Ascending aorta (tissue), 2 donors: ENCODE measurements at regions not wholly inside any gene's neighbourhood (a gene's known extent, or its start where the extent isn't known, plus 50 kb on each side); places are given as distances from the start of the nearest gene placed in this dataset.
A peak's percentile ranks its signal among the peaks of the same experiment; 100 is the strongest.

Experiments
- DNase-seq, 2 donors: peaks; one replicate each; pipeline ENCODE4 v3.0.0-alpha.2; 2019; ENCODE audit warnings: low spot score in 2 of 2
- H3K27ac ChIP-seq, 2 donors: fragments of 200-600 bp; sonication (generic); one replicate each; pipeline ENCODE4 v1.5.1; 2016 to 2017; ENCODE audit warnings: mild to moderate bottlenecking in 1 of 2
- H3K27me3 ChIP-seq: fragments of 200-600 bp; sonication (generic); one replicate; pipeline ENCODE4 v1.5.1; 2017
- H3K36me3 ChIP-seq, 2 donors: fragments of 200-600 bp; sonication (generic); one replicate each; pipeline ENCODE4 v1.5.1; 2016
- H3K4me1 ChIP-seq, 2 donors: fragments of 200-600 bp; sonication (generic); one replicate each; pipeline ENCODE4 v1.5.1; 2016 to 2017; ENCODE audit warnings: mild to moderate bottlenecking in 1 of 2
- H3K4me3 ChIP-seq, 2 donors: fragments of 200-600 bp; sonication (generic); one replicate each; pipeline ENCODE4 v1.5.1; 2016 to 2017; ENCODE audit warnings: mild to moderate bottlenecking in 1 of 2
- H3K9me3 ChIP-seq, 2 donors: fragments of 200-600 bp; sonication (generic); one replicate each; pipeline ENCODE4 v1.5.1; 2016
- intact Hi-C: fragments of 100-400 bp; cut with DNase I; formaldehyde crosslinking; loops from one replicate; pipeline ENCODE4 v1.15.1; 2023
- TF ChIP-seq, protein P1 (sequence below), 3 experiments: fragments of 200-600 bp in 2 of 3; fragments of 450-650 bp in 1 of 3; sonication (generic) in 2 of 3; IDR thresholded peaks; one replicate each; pipeline ENCODE4 v1.5.1; 2016 to 2019; ENCODE audit warnings: antibody characterized with exemption in 3 of 3, mild to moderate bottlenecking in 1 of 3, moderate library complexity in 1 of 3

DNA sequence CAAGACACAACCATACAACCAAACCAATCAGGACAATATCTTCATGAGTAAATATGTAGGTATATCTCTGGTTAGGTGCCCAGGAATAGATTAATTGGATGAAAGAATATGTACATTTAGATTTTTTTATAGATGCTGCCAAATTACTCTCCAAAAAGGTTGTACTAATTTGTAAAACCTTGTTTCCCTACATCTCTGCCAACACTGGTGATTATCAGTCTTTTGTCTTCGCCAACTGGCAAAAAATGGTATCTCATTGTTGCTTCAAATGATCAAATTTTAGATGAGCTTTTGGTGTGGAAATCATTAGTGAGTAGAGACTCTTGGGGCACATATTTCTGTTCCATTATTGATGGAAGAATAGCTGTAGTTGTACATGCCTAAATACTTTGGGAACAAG is 90.7 kb upstream of the ELL2 start:
- peak overlapping the region; percentile 75 to 76 for H3K27ac ChIP-seq
- intact Hi-C loops: loop anchor here (5.0 kb wide), 1 partner anchor 70 kb away; no protein-coding TSS in a partner anchor
- H3K4me3 ChIP-seq: no peak overlapping the region
- H3K36me3 ChIP-seq: no peaks in the 10 kb centered on the region
- H3K27me3 ChIP-seq: no peaks in the 10 kb centered on the region
- peaks cover 0 to 41% of the 10 kb centered on the region in 2 donors for H3K4me1 ChIP-seq
- TF ChIP-seq, protein P1, sequence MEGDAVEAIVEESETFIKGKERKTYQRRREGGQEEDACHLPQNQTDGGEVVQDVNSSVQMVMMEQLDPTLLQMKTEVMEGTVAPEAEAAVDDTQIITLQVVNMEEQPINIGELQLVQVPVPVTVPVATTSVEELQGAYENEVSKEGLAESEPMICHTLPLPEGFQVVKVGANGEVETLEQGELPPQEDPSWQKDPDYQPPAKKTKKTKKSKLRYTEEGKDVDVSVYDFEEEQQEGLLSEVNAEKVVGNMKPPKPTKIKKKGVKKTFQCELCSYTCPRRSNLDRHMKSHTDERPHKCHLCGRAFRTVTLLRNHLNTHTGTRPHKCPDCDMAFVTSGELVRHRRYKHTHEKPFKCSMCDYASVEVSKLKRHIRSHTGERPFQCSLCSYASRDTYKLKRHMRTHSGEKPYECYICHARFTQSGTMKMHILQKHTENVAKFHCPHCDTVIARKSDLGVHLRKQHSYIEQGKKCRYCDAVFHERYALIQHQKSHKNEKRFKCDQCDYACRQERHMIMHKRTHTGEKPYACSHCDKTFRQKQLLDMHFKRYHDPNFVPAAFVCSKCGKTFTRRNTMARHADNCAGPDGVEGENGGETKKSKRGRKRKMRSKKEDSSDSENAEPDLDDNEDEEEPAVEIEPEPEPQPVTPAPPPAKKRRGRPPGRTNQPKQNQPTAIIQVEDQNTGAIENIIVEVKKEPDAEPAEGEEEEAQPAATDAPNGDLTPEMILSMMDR (IDR thresholded peaks at IDR 0.05): no peak
- no peaks in the 10 kb centered on the region for H3K9me3 ChIP-seq
- DNase-seq: no peak

DNA sequence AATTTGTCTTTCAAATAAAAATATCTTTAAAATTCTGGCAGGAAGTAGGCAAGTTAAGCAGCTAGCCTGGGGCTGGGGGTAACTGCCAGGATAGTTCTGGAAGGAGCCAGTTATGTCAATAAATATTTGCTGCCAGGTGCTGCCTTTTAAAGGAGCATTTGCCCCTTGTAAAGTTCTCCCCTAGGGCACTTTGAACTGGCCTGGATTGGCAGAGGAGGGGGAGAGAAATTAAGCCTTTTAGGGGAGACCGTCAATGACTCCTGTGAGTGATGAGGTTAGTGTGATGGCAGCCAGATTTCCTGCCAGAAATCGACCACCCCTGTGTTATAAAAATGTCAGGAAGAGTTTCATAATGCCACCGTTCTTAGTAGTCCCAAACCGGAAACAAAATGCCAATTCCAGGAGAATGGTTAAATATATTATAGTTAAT is 89.8 kb upstream of the ELL2 start:
- H3K4me3 ChIP-seq: no peak overlapping the region
- H3K27me3 ChIP-seq: no peaks in the 10 kb centered on the region
- DNase-seq: no peak
- no peaks in the 10 kb centered on the region for H3K9me3 ChIP-seq
- TF ChIP-seq, protein P1 (IDR thresholded peaks at IDR 0.05): no peak
- no peaks in the 10 kb centered on the region for H3K36me3 ChIP-seq
- H3K27ac ChIP-seq: peak overlapping the region; percentile 75 to 76
- intact Hi-C loops: loop anchor here (5.0 kb wide), 1 partner anchor 69 kb away; no protein-coding TSS in a partner anchor
- peaks cover 0 to 38% of the 10 kb centered on the region in 2 donors for H3K4me1 ChIP-seq

DNA sequence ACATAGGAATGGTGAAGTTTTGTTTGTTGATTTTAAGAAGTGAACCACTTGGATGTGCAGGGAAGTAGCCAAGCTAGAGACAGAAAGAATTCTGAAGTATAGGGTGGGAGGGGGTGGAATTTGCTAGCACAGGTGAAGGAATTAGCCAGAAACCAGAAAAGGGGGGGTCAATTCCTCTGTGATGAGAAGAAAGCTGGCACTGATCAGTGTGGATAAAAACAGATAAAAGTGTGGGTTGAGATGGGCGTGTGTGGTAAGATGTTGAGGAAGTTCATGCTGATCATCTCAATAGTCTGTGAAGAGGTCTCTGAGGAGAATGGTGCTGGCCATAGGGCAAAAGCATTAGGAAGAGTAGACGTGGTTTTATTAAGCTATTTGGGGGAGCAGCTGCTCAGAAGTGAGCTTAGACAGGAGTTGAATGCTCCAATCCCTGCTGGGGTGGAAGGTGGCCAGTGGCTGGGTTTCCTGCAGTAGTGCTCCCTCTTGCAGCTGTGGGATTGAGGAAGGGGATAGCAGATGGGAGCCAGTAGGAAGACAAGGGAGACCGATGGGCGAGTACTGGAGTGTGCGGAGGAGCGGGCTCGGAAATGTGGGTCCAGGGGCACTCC is 88.7 kb upstream of the ELL2 start:
- TF ChIP-seq, protein P1 (IDR thresholded peaks at IDR 0.05): no peak
- no peaks in the 10 kb centered on the region for H3K36me3 ChIP-seq
- H3K27me3 ChIP-seq: no peaks in the 10 kb centered on the region
- H3K27ac ChIP-seq: peak overlapping the region; percentile 22 to 76
- no peak overlapping the region for H3K4me3 ChIP-seq
- intact Hi-C loops: loop anchor here (5.0 kb wide), 1 partner anchor 68 kb away; no protein-coding TSS in a partner anchor
- DNase-seq: no peak
- no peaks in the 10 kb centered on the region for H3K9me3 ChIP-seq
- peaks cover 0 to 38% of the 10 kb centered on the region in 2 donors for H3K4me1 ChIP-seq

- intact Hi-C loops: loop anchor here (5.0 kb wide), 1 partner anchor 67 kb away; no protein-coding TSS in a partner anchor
- Histone ChIP-seq H3K9me3 (no peaks in the 10 kb centered on the region), H3K27ac (peak overlapping the region; percentile 22 to 76)
Measured at GRCh38 chr5:96049398-96050272, 88.0 kb upstream of the ELL2 start.

GRCh38 chr5:96048763-96049162 is 87.1 kb upstream of the ELL2 start:
- H3K27ac ChIP-seq: no peak overlapping the region
- H3K36me3 ChIP-seq: no peaks in the 10 kb centered on the region
- H3K9me3 ChIP-seq: no peaks in the 10 kb centered on the region
- no peak overlapping the region for H3K4me3 ChIP-seq
- peaks cover 0 to 36% of the 10 kb centered on the region in 2 donors for H3K4me1 ChIP-seq
- intact Hi-C loops: no loop called here
- no peaks in the 10 kb centered on the region for H3K27me3 ChIP-seq
- DNase-seq: no peak
- TF ChIP-seq, protein P1 (IDR thresholded peaks at IDR 0.05): no peak

More at GRCh38 chr5:96049398-96050272, 88.0 kb upstream of the ELL2 start:
- no peaks in the 10 kb centered on the region for H3K36me3 ChIP-seq
- no peak overlapping the region for H3K4me3 ChIP-seq
- peaks cover 0 to 36% of the 10 kb centered on the region in 2 donors for H3K4me1 ChIP-seq
- H3K27me3 ChIP-seq: no peaks in the 10 kb centered on the region
- no peak for DNase-seq
- TF ChIP-seq, protein P1 (IDR thresholded peaks at IDR 0.05): no peak
